ENCODE measurements at regions not wholly inside any gene's neighbourhood (a gene's known extent, or its start where the extent isn't known, plus 50 kb on each side); places are given as distances from the start of the nearest gene placed in this dataset.

- TF ChIP-seq CTCF (IDR thresholded peaks at IDR 0.05) (no peak), POLR2A (IDR thresholded peaks at IDR 0.05) (no peak)
These were observed 138.0 kb downstream of the SOCS6 start for GRCh38 chr18:70426818-70427217.
